ENCODE measurements at regions not wholly inside any gene's neighbourhood (a gene's known extent, or its start where the extent isn't known, plus 50 kb on each side); places are given as distances from the start of the nearest gene placed in this dataset.

GRCh38 chr3:188091746-188092145, 62.2 kb upstream of the LPP start:
- Histone ChIP-seq H3K27ac (no peak overlapping the region), H3K36me3 (no peaks in the 10 kb centered on the region), H3K27me3 (no peaks in the 10 kb centered on the region), H3K4me3 (no peak overlapping the region), H3K4me1 (no peaks in the 10 kb centered on the region), H3K9me3 (no peaks in the 10 kb centered on the region)
- no peak for DNase-seq
- no peak for TF ChIP-seq CTCF (IDR thresholded peaks at IDR 0.05)
- intact Hi-C loops (cut with DNase I; ENCODE audit: low total_unique reads) = no loop called here

GRCh38 chr3:188092648-188093047, 61.3 kb upstream of the LPP start:
- H3K9me3 ChIP-seq = no peaks in the 10 kb centered on the region
- intact Hi-C loops (cut with DNase I; ENCODE audit: low total_unique reads) = no loop called here
- no peaks in the 10 kb centered on the region for H3K27me3 ChIP-seq
- TF ChIP-seq CTCF (IDR thresholded peaks at IDR 0.05) = no peak
- H3K4me3 ChIP-seq = no peak overlapping the region
- H3K36me3 ChIP-seq = no peaks in the 10 kb centered on the region
- DNase-seq = no peak
- H3K4me1 ChIP-seq = peaks cover 0 to 4% (median 0%) of the 10 kb centered on the region in 4 donors
- H3K27ac ChIP-seq = no peak overlapping the region

- no peak for TF ChIP-seq CTCF (IDR thresholded peaks at IDR 0.05)
- no peak overlapping the region for H3K4me3 ChIP-seq
- no peaks in the 10 kb centered on the region for H3K36me3 ChIP-seq
- H3K9me3 ChIP-seq = peaks cover 0 to 3% (median 0%) of the 10 kb centered on the region in 3 donors
- intact Hi-C loops (cut with DNase I; ENCODE audit: low total_unique reads) = no loop called here
- no peaks in the 10 kb centered on the region for H3K27me3 ChIP-seq
- H3K4me1 ChIP-seq = peaks cover 0 to 5% (median 0%) of the 10 kb centered on the region in 4 donors
- DNase-seq = no peak
- no peak overlapping the region for H3K27ac ChIP-seq
Observed at GRCh38 chr3:188095431-188095830, 58.5 kb upstream of the LPP start.

GRCh38 chr3:188097791-188098190, 56.2 kb upstream of the LPP start:
- intact Hi-C loops (cut with DNase I; ENCODE audit: low total_unique reads) = no loop called here
- no peak for DNase-seq
- Histone ChIP-seq H3K27me3 (no peaks in the 10 kb centered on the region), H3K4me1 (peaks cover 0 to 5% (median 0%) of the 10 kb centered on the region in 4 donors), H3K4me3 (no peak overlapping the region), H3K36me3 (no peaks in the 10 kb centered on the region), H3K27ac (peak overlapping the region in 1 of 2 donors; percentile 1), H3K9me3 (peaks cover 0 to 10% (median 8%) of the 10 kb centered on the region in 3 donors)
- TF ChIP-seq CTCF (IDR thresholded peaks at IDR 0.05) = no peak

- H3K9me3 ChIP-seq = peaks cover 0 to 10% (median 8%) of the 10 kb centered on the region in 3 donors
- no peak for DNase-seq
- no peak overlapping the region for H3K27ac ChIP-seq
- intact Hi-C loops (cut with DNase I; ENCODE audit: low total_unique reads) = no loop called here
- no peak overlapping the region for H3K4me3 ChIP-seq
- TF ChIP-seq CTCF (IDR thresholded peaks at IDR 0.05) = no peak
- no peaks in the 10 kb centered on the region for H3K36me3 ChIP-seq
- peaks cover 0 to 5% (median 0%) of the 10 kb centered on the region in 4 donors for H3K4me1 ChIP-seq
- no peaks in the 10 kb centered on the region for H3K27me3 ChIP-seq
Observed at GRCh38 chr3:188099907-188100306, 54.0 kb upstream of the LPP start.
